GM10266 (cell line): ENCODE measurements at regions not wholly inside any gene's neighbourhood (a gene's known extent, or its start where the extent isn't known, plus 50 kb on each side); places are given as distances from the start of the nearest gene placed in this dataset.
"Not testable (repeated sequence)": the region's sequence is repeated elsewhere in the genome, so short reads cannot be mapped to it uniquely, and the experiment has no call there.

Source experiments
- DNase-seq: peaks from one replicate; pipeline ENCODE4 v3.0.0; 2012; ENCODE audit errors: extremely low spot score
- TF ChIP-seq, protein P1 (sequence below): IDR thresholded peaks from 2 replicates; pipeline ENCODE4 v1.5.1; 2012; ENCODE audit warnings: mild to moderate bottlenecking, low read depth; ENCODE audit not compliant: control insufficient read depth, insufficient read depth; ENCODE audit errors: missing control alignments

DNA sequence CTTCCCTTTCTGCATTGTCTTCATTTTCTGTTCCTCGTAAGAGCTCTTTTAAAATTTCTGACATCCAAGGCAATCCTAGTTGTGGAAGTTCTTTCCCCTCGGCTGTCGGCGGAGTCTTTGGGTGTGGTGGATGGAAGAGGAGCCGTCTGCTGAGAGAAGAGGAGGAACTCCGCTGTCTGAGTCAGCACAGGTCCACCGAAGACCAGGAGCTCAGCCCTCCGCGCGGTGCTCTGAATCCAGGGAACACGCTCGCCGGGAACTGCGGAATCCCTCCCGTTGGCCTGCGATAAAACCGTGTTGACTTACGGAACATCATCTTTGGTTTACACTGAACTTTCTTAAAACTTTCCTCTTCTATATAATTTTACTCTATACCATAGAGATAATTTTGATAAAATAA, 100.7 kb upstream of the IRX4 start:
- TF ChIP-seq, protein P1, sequence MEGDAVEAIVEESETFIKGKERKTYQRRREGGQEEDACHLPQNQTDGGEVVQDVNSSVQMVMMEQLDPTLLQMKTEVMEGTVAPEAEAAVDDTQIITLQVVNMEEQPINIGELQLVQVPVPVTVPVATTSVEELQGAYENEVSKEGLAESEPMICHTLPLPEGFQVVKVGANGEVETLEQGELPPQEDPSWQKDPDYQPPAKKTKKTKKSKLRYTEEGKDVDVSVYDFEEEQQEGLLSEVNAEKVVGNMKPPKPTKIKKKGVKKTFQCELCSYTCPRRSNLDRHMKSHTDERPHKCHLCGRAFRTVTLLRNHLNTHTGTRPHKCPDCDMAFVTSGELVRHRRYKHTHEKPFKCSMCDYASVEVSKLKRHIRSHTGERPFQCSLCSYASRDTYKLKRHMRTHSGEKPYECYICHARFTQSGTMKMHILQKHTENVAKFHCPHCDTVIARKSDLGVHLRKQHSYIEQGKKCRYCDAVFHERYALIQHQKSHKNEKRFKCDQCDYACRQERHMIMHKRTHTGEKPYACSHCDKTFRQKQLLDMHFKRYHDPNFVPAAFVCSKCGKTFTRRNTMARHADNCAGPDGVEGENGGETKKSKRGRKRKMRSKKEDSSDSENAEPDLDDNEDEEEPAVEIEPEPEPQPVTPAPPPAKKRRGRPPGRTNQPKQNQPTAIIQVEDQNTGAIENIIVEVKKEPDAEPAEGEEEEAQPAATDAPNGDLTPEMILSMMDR: no peak
- DNase-seq: no peak

DNA sequence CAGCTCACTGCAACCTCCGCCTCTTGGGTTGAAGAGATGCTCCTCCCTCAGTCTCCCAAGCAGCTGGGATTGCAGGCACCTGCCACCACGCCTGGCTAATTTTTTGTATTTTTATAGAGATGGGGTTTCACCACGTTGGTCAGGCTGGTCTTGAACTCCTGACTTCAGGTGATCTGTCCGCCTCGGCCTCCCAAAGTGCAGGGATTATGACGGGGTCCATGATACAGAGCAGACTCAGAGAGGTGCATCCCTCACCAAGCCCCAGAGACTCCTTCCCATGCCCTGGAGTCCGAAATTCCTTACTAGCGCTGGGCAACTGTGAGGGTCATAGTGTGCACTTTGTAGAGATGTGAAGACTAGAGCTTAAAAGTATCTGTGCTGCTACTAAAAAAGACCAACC, 99.8 kb upstream of the IRX4 start:
- DNase-seq: not testable (repeated sequence)

DNA sequence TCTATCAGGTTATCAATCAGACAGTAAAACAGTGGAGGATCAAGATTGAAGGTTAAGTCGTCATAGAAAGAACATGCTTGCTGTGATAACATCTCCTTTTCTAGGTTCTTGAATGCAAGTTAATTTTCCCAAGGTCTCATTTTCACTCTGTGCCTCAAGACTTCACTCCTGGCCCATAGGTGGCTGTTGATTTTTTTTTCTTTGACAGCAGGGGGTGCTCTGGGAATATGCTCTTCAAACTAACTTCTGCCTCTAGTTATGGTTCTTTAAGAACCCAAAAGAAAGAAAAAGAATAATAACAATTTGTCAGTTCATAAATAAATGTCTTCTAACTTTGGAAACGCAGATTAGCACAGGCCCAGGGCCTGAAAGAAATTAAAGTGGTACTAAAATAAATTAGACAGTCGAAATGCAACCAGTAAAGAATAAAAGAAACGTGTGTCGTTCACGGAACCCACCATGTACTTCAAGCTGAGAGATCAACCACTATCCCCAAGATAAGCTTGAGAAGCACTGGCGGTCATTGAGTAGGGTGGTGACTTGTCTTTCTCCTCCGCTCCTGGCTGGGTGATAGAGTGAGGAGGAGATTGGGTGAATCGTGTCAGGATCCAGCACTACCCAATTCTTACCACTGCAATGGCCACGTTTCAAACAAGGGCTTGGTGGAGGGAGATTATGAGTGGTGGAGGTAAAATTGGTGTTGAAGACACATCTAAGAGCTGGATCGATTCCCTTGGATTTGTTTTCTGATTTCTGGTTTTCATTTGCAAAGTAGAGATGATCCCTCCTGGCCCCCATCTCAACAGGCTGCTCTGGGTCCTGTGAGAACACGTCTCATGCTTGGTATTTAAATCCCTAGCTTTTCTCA, 93.4 kb upstream of the IRX4 start:
- DNase-seq: no peak
- TF ChIP-seq, protein P1: no peak

DNA sequence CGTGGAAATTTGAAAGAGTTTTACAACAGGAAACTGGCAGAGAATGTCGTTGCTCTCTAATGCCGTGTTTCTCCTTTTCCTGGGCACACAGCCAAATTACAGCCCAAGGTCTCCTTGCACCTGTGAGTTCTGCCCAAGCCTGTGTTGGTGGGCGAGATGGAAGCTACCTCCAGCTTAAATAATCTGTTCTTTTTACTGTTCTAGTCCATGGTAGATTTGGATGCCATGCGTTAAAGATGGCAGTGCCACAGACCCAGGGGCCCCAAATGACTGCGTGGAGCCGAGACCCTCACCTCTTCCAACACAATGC, 92.6 kb upstream of the IRX4 start:
- TF ChIP-seq, protein P1: no peak
- no peak for DNase-seq

DNA sequence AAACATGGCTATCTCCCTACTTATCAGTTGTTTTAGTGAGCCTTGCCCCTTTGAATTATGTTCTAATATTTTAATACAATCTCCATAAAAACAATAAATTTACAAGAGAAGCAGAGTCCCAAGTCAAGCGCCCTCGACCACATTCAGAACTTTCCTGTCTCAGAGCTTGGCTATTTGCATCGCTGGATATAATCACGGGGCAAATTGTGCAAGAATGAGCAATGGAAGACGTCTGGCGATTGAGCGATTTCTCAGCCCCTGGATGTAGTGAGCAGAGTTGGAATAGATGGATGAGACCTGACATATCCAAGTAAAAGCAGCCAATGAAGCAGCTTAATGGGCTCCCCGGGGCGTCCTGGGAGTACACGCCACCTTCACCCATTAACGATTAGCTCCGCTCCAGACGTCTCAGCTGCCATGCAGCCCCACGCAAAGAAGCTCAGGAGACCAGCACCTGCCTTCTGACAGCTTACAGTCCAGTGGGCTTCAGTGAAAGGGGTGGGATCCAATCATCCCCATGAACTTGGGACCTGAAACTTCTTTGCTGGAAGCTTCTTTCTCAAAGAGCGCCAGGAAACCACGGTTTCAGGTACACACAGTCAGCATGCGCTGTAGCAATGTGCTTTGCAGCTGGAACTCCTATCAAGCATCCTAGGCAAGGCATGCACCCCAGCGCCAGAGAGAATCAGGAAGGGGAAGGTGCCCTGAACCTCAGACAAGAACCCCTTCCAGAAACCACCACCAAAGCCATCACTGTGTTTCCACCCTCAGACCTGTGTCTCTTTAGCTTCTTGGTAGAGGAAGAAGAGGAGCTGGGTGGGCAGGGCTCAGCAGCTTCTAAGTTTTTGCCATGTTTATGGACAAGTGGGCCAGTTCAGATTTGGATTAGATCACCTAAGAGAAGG, 92.0 kb upstream of the IRX4 start:
- TF ChIP-seq, protein P1: no peak
- no peak for DNase-seq

DNA sequence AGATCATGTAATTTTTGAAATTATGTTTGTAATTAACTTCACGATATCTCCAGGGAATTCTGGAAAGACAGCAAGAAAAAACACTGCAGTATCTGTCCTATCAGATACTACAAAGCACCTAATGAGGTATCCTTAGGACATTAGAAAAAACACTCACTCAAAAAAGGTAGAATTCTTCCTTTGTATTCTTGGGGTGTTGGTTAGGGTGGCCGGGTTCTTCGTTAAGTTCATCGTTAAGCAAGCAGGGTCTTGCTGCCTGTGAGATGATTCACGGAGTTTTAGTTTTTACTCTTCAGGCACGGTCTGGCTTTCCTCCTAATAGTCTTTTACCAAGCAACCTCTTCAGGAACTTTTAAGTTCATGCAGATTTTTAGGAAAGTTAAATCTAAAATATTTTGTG, 91.4 kb upstream of the IRX4 start:
- DNase-seq: no peak
- TF ChIP-seq, protein P1: no peak

DNA sequence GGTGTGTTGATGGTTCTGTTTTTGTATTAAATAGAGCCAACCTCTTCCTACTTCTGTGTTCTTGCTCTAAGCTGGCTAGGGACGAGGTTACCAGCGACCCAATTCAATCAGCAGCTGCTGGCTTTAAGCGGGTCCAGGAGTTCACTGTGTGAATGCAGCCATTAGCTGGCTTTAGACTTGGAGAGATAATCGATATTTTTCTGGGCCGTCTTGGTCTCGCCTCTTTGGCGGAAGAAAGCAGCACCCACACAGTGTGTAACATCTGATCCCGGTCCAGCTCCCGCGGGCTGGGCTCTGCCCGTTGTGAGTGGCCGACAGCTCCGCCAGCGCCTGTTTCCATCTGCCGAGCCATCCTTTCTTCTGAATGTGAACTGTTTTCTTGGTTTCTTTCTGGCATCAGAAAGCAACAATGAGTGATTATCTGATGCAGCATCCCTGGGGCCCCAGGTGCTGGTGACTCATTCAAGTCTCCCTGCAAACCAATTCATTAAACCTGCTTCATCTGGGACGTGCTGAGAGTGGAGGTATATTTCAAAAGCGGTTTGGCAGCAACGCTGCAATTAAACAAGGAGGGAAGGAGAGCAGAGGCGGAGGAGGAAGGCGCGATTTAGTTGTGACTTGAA, 90.8 kb upstream of the IRX4 start:
- TF ChIP-seq, protein P1: no peak
- no peak for DNase-seq
